SK-N-MC (cell line): ENCODE measurements at regions not wholly inside any gene's neighbourhood (a gene's known extent, or its start where the extent isn't known, plus 50 kb on each side); places are given as distances from the start of the nearest gene placed in this dataset.

Experiments
- DNase-seq: peaks from one replicate; pipeline ENCODE4 v3.0.0-alpha.2; 2011; ENCODE audit warnings: low read depth, low spot score
- H3K27ac ChIP-seq: fragments of 200-600 bp; sonication (generic); 2 replicates; pipeline ENCODE4 v1.5.1; 2016; ENCODE audit warnings: mixed run types
- H3K36me3 ChIP-seq: fragments of 200-600 bp; sonication (generic); 2 replicates; pipeline ENCODE4 v1.6.1; 2017; ENCODE audit warnings: antibody characterized with exemption, low read length, mixed read lengths; ENCODE audit not compliant: insufficient read depth
- H3K4me3 ChIP-seq: fragments of 200-600 bp; sonication (generic); 2 replicates; pipeline ENCODE4 v1.5.1; 2016
- H3K9ac ChIP-seq: fragments of 200-600 bp; sonication (generic); 2 replicates; pipeline ENCODE4 v1.8.0; 2017; ENCODE audit warnings: mixed run types, mixed read lengths; ENCODE audit not compliant: insufficient read length
- H3K9me3 ChIP-seq: fragments of 200-600 bp; sonication (generic); 2 replicates; pipeline ENCODE4 v1.6.1; 2017; ENCODE audit warnings: low read depth, mild to moderate bottlenecking, antibody characterized with exemption, low read length, moderate library complexity, mixed read lengths
- EZH2 ChIP-seq: fragments of 200-600 bp; sonication (generic); IDR thresholded peaks from one replicate; pipeline ENCODE4 v1.6.1; 2017; ENCODE audit warnings: antibody characterized with exemption
- FOXP2 ChIP-seq: optimal IDR thresholded peaks from 2 replicates; pipeline ENCODE3; 2011; ENCODE audit warnings: mild to moderate bottlenecking, moderate library complexity; ENCODE audit not compliant: insufficient read depth; ENCODE audit errors: extremely low read length, control extremely low read depth
- POLR2AphosphoS5 ChIP-seq: IDR thresholded peaks from 2 replicates; pipeline ENCODE4 v1.6.1; 2012; ENCODE audit warnings: mild to moderate bottlenecking, low read depth, low read length, borderline replicate concordance

DNA sequence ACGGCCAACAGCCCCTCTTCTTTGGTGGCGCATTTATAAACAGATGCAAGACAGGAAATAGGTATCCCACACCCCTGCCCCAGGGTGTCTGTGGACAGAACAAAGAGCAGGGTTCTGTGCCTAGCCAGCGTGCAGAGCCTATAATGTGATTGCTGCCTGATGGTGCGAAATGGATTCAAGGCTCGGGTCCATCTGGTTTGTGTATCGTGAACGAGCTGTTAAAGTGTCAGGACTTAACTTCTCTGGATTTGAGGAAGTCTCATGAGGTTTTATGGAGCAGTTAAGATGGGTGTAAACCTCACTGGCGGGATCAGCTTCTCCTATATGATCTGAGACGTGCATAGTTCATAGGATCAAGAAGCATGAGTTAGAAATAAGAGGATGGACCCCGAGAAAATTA is 388.7 kb upstream of the TBX3 start:
- no peaks in the 10 kb centered on the region for H3K9me3 ChIP-seq
- no peak overlapping the region for H3K27ac ChIP-seq
- no peak for DNase-seq
- TF ChIP-seq EZH2: no peak
- no peak for TF ChIP-seq POLR2AphosphoS5
- TF ChIP-seq FOXP2: no peak
- H3K36me3 ChIP-seq: no peaks in the 10 kb centered on the region
- no peak overlapping the region for H3K9ac ChIP-seq
- no peak overlapping the region for H3K4me3 ChIP-seq

DNA sequence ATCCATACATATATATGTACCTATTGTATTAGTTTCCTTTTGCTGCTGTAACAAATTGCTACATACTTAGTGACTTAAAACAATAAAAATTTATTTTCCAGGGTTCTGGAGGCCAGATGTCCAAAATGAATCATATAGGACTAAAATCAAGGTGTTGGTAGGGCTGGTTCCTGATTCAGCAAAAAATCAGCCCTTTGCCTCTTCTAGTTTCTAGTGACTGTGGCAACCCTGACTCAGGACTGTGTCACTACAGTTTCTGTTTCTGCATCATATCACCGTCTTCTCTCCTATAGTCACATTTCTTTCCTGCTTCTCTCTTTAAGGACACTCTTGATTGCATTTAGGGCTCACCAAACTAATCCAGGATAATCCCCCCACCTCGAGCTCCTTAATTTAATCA is 386.3 kb upstream of the TBX3 start:
- Histone ChIP-seq H3K27ac (no peak overlapping the region), H3K9ac (no peak overlapping the region), H3K9me3 (no peaks in the 10 kb centered on the region), H3K4me3 (no peak overlapping the region), H3K36me3 (no peaks in the 10 kb centered on the region)
- TF ChIP-seq EZH2 (no peak), POLR2AphosphoS5 (no peak), FOXP2 (no peak)
- no peak for DNase-seq

DNA sequence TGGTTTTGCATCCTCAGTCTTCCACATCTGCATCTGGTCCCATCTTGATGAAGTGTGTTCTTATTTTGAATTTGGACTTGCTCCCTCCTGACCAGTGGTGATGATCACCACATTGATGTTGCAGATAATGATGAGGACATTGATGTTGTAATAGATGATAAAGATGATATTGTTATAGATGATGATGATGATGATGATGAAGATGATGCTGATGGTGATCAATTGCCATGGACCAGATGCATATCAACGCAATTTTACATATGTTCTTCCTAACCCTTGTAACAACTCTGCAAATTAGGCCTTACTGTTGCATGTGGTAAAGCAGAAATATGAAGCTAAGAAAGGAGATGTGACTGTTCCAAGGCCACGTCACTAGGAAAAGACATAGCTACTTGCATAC is 380.3 kb upstream of the TBX3 start:
- H3K27ac ChIP-seq: no peak overlapping the region
- H3K4me3 ChIP-seq: no peak overlapping the region
- TF ChIP-seq EZH2 (no peak), POLR2AphosphoS5 (no peak), FOXP2 (no peak)
- H3K9me3 ChIP-seq: no peaks in the 10 kb centered on the region
- no peaks in the 10 kb centered on the region for H3K36me3 ChIP-seq
- no peak for DNase-seq
- no peak overlapping the region for H3K9ac ChIP-seq

DNA sequence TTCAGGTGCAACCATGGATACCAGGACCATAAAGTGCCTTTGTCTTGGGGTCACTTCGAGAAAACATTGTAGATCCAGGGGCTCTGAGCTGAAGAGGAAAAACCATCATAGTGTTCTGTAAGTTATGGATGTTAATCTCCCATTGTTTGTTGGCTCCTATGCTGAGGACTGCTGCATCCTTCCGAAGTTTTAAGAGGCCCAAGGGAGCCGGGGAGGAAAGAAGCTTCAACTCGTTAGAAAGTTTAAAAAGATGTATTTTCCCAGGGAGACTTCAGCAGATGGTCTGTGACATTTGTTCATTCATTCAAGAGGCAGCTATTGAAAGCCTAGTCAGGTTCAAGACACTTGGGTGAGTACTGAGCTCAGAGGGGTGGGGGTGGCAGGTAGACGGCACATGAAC is 378.8 kb upstream of the TBX3 start:
- TF ChIP-seq FOXP2 (no peak), POLR2AphosphoS5 (no peak)
- no peaks in the 10 kb centered on the region for H3K36me3 ChIP-seq
- no peaks in the 10 kb centered on the region for H3K9me3 ChIP-seq
- no peak for DNase-seq
- no peak overlapping the region for H3K9ac ChIP-seq
- H3K4me3 ChIP-seq: no peak overlapping the region
- no peak overlapping the region for H3K27ac ChIP-seq

DNA sequence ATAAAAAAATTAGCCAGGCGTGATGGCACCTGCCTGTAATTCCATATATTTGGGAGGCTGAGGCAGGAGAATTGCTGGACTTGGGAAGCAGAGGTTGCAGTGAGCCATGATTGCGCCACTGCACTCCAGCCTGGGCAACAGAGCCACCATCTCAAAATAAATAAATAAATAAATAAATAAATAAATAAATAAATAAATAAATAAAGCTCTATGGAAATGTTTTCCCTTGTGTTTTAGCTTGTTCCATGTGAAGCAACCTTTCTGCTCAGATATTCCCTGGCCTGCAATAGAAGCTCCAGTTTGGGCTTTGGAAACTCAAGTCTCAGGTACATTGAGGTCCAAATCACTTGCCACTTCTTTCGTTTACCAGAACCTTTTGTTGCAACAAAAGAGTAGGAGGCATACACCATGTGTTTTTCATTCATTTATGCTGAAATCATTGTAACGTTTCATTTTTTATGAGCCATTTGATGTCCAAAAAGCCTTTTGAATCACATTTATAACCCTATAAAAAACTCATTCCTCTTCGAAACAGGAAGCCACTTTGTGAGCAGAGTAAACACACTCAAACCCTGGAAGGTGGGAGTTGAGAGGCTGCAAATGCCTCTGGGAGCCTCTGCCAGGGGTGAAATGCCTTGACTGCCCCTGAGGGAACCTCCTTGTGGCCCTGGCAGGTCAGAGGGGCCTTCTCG is 376.6 kb upstream of the TBX3 start:
- TF ChIP-seq EZH2 (no peak), FOXP2 (peak; percentile 42), POLR2AphosphoS5 (no peak; the same call in 1 of the 2 replicates)
- H3K36me3 ChIP-seq: no peaks in the 10 kb centered on the region
- DNase-seq: peak; percentile 10
- no peak overlapping the region for H3K9ac ChIP-seq
- no peak overlapping the region for H3K4me3 ChIP-seq
- H3K9me3 ChIP-seq: no peaks in the 10 kb centered on the region
- H3K27ac ChIP-seq: no peak overlapping the region

DNA sequence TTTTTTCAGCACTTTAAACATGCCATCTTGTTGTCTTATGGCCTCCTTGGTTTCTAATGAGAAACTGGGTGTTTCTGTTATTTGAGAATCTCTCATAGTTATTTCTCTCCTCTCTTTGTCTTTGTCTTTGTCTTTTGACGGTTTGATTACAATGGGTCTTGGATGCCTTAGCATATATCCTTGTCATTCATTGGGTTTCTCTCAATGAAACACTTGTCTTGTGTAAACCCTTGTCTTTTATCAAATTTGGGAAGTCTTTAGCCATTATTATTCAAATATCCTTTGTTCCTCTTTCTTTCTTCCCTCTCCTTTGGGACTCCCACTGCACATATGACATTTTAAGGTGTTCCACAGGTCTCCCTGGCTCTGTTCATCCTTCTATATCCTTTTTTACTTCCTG is 373.5 kb upstream of the TBX3 start:
- Histone ChIP-seq H3K36me3 (no peaks in the 10 kb centered on the region), H3K9me3 (no peaks in the 10 kb centered on the region), H3K27ac (no peak overlapping the region), H3K4me3 (no peak overlapping the region), H3K9ac (no peak overlapping the region)
- TF ChIP-seq FOXP2: no peak
- no peak for TF ChIP-seq EZH2
- TF ChIP-seq POLR2AphosphoS5: no peak
- DNase-seq: no peak

DNA sequence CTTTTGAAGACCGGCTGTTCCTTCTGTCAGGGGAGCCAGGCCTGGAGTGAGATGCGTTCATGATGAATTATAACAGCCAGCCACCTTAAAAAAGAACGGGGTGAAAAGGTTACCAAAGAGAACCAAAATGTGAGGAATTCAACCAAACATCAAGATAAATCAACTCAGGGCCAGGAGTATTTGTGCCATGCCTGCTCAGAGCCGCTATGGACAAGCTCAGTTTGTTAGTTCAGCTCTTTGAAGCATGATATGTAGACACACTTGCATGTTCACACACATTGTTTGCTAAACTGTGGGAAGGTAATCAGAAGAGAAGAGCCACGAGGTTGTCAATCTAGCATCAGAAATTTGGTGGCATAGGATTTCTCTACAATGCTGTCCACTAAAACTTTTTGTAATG is 367.4 kb upstream of the TBX3 start:
- no peaks in the 10 kb centered on the region for H3K36me3 ChIP-seq
- no peaks in the 10 kb centered on the region for H3K9me3 ChIP-seq
- DNase-seq: no peak
- H3K27ac ChIP-seq: no peak overlapping the region
- H3K4me3 ChIP-seq: no peak overlapping the region
- no peak for TF ChIP-seq POLR2AphosphoS5
- no peak overlapping the region for H3K9ac ChIP-seq

DNA sequence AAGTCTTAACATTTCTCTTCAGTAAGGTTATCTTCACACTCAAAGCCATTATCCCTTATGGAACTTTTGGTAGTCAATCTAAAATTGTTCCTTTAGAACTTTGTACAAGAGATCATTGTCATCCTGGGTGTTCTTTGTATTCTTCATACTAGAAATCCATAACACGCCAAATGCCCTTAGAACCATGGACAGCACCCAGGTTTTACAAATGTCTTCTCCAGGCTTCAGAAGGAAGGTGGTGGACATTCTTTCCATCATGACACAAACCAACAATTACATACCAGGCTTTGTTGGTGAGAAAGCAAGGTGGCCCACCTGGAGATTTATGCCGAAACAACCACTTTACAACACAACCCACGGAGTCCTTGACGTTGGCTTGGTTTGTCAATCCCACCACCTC is 365.6 kb upstream of the TBX3 start:
- Histone ChIP-seq H3K27ac (no peak overlapping the region), H3K9me3 (no peaks in the 10 kb centered on the region), H3K9ac (no peak overlapping the region), H3K4me3 (no peak overlapping the region), H3K36me3 (no peaks in the 10 kb centered on the region)
- no peak for DNase-seq
- TF ChIP-seq EZH2 (no peak), FOXP2 (no peak), POLR2AphosphoS5 (no peak)

DNA sequence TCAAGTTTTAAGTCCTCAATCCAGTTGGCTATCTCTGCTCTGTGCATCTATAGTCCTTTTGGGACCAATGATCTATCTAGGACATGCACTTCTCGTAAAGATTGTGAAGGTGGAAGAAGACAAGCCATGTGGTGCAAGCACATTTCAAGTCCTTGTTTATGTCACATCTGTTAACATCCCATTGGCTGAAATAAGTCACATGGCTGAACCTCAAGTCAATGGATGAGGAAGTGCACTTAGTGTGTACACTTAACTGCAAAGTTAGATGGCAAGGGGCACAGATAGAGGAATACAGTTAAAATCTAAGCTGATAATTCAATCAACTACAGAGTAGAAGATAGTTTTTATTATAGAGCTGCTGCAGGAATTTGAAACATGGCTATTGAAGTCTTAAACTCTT is 362.8 kb upstream of the TBX3 start:
- Histone ChIP-seq H3K27ac (no peak overlapping the region), H3K4me3 (no peak overlapping the region), H3K9ac (no peak overlapping the region), H3K9me3 (no peaks in the 10 kb centered on the region), H3K36me3 (no peaks in the 10 kb centered on the region)
- TF ChIP-seq EZH2: no peak
- TF ChIP-seq POLR2AphosphoS5: no peak
- TF ChIP-seq FOXP2: no peak
- no peak for DNase-seq

DNA sequence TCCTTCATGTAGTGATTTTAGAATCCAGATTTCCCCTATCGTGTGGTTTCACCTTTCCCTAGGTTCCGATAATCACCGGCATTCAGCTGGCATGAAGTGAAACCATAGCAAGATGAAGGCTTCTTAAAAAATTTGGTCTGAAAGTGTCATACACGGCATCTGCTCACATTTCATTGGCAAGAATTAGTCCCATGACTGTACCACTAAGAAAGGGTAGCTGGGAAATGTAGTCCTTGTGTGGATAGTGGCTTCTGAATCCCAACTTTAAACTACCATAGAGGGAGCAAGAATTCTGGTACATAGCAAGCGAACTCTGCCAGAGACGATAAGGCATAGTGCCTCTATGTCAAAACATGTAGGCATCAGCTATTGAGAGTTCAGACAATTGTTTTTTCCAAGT is 360.1 kb upstream of the TBX3 start:
- H3K27ac ChIP-seq: no peak overlapping the region
- H3K36me3 ChIP-seq: no peaks in the 10 kb centered on the region
- no peaks in the 10 kb centered on the region for H3K9me3 ChIP-seq
- TF ChIP-seq EZH2 (no peak), POLR2AphosphoS5 (no peak), FOXP2 (no peak)
- H3K4me3 ChIP-seq: no peak overlapping the region
- H3K9ac ChIP-seq: no peak overlapping the region
- DNase-seq: no peak
